Natural killer cell (primary cell): ENCODE measurements at regions not wholly inside any gene's neighbourhood (a gene's known extent, or its start where the extent isn't known, plus 50 kb on each side); places are given as distances from the start of the nearest gene placed in this dataset.

Experiments used
- ATAC-seq, 3 donors: fragments of 150-1000 bp in 2 of 3; fragments of 200-7000 bp in 1 of 3; cut with Tn5 transposase; 1 replicate in 1 of 3; 2 replicates in 2 of 3; pipeline ENCODE4 v1.10.0; 2021; ENCODE audit warnings: mild to moderate bottlenecking in 2 of 3, moderate library complexity in 2 of 3
- DNase-seq, 2 donors: peaks; one replicate each; pipeline versions ENCODE4 v3.0.0 to v3.0.0-alpha.2; 2013 to 2021; ENCODE audit warnings: mixed read lengths in 1 of 2
- H3K27ac ChIP-seq: one replicate; pipeline ENCODE4 v1.5.1; 2013; ENCODE audit warnings: mild to moderate bottlenecking, low read length
- H3K27me3 ChIP-seq: one replicate; pipeline ENCODE4 v1.6.1; 2013; ENCODE audit warnings: low read length; ENCODE audit not compliant: control insufficient read depth, insufficient read depth
- H3K36me3 ChIP-seq: one replicate; pipeline ENCODE4 v1.6.1; 2013; ENCODE audit warnings: low read length; ENCODE audit not compliant: control insufficient read depth, insufficient read depth
- H3K4me1 ChIP-seq: one replicate; pipeline ENCODE4 v1.6.1; 2013; ENCODE audit warnings: low read length; ENCODE audit not compliant: control insufficient read depth, insufficient read depth
- H3K4me3 ChIP-seq: one replicate; pipeline ENCODE4 v1.5.1; 2013; ENCODE audit warnings: low read length
- H3K9me3 ChIP-seq: one replicate; pipeline ENCODE4 v1.6.1; 2013; ENCODE audit warnings: low read length; ENCODE audit not compliant: control insufficient read depth, insufficient read depth
- H3K27ac Mint-ChIP-seq, 2 donors: one replicate each; pipeline ENCODE4 v1.8.0; 2022; ENCODE audit warnings: mild to moderate bottlenecking in 2 of 2, mixed read lengths in 2 of 2, moderate library complexity in 1 of 2
- H3K27me3 Mint-ChIP-seq, 2 donors: one replicate each; pipeline ENCODE4 v1.8.0; 2022; ENCODE audit warnings: low read depth in 2 of 2, mixed read lengths in 2 of 2
- H3K36me3 Mint-ChIP-seq: one replicate; pipeline ENCODE4 v1.8.0; 2022; ENCODE audit warnings: mixed read lengths
- H3K4me1 Mint-ChIP-seq, 2 donors: one replicate each; pipeline ENCODE4 v1.8.0; 2022; ENCODE audit warnings: mixed read lengths in 2 of 2
- H3K4me3 Mint-ChIP-seq: one replicate; pipeline ENCODE4 v1.8.0; 2022; ENCODE audit warnings: mild to moderate bottlenecking, moderate library complexity, mixed read lengths
- H3K9me3 Mint-ChIP-seq, 2 donors: one replicate each; pipeline ENCODE4 v1.8.0; 2022; ENCODE audit warnings: mixed read lengths in 2 of 2
- WGBS: methylation state at CpG from one replicate; pipeline ENCODE4 v1.1.7; 2013; ENCODE audit warnings: missing lambda C conversion rate; ENCODE audit not compliant: insufficient coverage; 5-methylcytosine and 5-hydroxymethylcytosine counted together
- intact Hi-C: fragments of 100-400 bp; cut with micrococcal nuclease; formaldehyde crosslinking; loops from one replicate; pipeline ENCODE4 v1.14.2; 2022
- TF ChIP-seq, protein P1 (sequence below): fragments of 200-600 bp; IDR thresholded peaks from one replicate; pipeline ENCODE4 v1.8.0; 2022; ENCODE audit warnings: antibody characterized with exemption

DNA sequence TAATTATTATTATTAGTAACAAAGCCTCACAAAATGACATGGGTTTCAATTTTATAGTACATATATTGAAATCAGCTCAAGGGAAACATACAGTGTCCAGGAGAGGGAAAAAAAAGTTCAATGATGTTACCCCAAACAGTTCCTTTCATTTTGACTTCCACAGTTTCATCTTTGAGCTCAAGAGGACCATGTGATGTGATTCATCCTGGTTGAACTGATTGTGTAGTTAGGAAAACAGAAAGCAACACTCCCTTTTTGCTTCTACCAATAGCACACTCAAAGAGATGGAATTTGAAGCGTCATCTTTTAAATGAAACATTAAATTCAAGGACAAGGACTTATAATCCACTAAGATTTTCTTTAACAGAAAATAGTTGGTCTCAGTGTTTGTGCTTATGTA lies 461.0 kb downstream of the FOXG1 start:
- Histone ChIP-seq H3K27ac (no peak overlapping the region), H3K9me3 (no peaks in the 10 kb centered on the region), H3K4me3 (no peak overlapping the region), H3K27me3 (no peaks in the 10 kb centered on the region), H3K4me1 (no peaks in the 10 kb centered on the region), H3K36me3 (no peaks in the 10 kb centered on the region)
- no peaks in the 10 kb centered on the region for H3K4me1 Mint-ChIP-seq
- H3K36me3 Mint-ChIP-seq: peaks cover 8% of the 10 kb centered on the region
- DNase-seq: no peak
- no CpG with 5 or more reads among the region's 1 CpG for WGBS
- TF ChIP-seq, protein P1, sequence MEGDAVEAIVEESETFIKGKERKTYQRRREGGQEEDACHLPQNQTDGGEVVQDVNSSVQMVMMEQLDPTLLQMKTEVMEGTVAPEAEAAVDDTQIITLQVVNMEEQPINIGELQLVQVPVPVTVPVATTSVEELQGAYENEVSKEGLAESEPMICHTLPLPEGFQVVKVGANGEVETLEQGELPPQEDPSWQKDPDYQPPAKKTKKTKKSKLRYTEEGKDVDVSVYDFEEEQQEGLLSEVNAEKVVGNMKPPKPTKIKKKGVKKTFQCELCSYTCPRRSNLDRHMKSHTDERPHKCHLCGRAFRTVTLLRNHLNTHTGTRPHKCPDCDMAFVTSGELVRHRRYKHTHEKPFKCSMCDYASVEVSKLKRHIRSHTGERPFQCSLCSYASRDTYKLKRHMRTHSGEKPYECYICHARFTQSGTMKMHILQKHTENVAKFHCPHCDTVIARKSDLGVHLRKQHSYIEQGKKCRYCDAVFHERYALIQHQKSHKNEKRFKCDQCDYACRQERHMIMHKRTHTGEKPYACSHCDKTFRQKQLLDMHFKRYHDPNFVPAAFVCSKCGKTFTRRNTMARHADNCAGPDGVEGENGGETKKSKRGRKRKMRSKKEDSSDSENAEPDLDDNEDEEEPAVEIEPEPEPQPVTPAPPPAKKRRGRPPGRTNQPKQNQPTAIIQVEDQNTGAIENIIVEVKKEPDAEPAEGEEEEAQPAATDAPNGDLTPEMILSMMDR: no peak
- no peaks in the 10 kb centered on the region for H3K27me3 Mint-ChIP-seq
- no peak overlapping the region for H3K4me3 Mint-ChIP-seq
- H3K9me3 Mint-ChIP-seq: peaks cover 0 to 3% of the 10 kb centered on the region in 2 donors
- intact Hi-C loops: no loop called here
- no peak for ATAC-seq
- H3K27ac Mint-ChIP-seq: no peak overlapping the region

DNA sequence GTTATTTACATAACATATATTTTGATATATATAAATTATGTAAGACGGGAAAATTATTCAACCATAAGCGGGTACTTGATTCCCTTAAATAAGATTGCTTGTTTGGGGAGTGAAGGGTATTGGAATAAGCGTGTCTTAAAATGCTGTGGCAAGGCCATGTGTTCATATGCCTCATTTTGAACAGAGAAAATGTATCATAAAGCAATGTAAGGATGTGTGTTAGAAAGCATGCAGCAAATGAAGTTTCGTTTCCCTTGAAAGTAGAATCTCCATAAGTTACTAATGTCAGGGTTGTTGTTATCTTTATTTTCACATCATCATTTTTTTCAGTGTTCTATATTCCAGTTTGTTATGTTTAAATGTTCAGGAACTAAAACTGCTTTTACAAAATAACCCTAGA lies 465.6 kb downstream of the FOXG1 start:
- no peaks in the 10 kb centered on the region for H3K9me3 ChIP-seq
- H3K9me3 Mint-ChIP-seq: peaks cover 2 to 5% of the 10 kb centered on the region in 2 donors
- H3K4me3 Mint-ChIP-seq: no peak overlapping the region
- H3K4me3 ChIP-seq: no peak overlapping the region
- no peaks in the 10 kb centered on the region for H3K27me3 Mint-ChIP-seq
- 83% methylated on average over 2 of the region's 4 CpGs for WGBS
- no peaks in the 10 kb centered on the region for H3K4me1 ChIP-seq
- H3K27me3 ChIP-seq: no peaks in the 10 kb centered on the region
- no peak overlapping the region for H3K27ac ChIP-seq
- no peaks in the 10 kb centered on the region for H3K36me3 ChIP-seq
- intact Hi-C loops: no loop called here
- H3K27ac Mint-ChIP-seq: no peak overlapping the region
- TF ChIP-seq, protein P1: no peak
- no peak for ATAC-seq
- no peak for DNase-seq
- no peaks in the 10 kb centered on the region for H3K4me1 Mint-ChIP-seq
- H3K36me3 Mint-ChIP-seq: no peaks in the 10 kb centered on the region

DNA sequence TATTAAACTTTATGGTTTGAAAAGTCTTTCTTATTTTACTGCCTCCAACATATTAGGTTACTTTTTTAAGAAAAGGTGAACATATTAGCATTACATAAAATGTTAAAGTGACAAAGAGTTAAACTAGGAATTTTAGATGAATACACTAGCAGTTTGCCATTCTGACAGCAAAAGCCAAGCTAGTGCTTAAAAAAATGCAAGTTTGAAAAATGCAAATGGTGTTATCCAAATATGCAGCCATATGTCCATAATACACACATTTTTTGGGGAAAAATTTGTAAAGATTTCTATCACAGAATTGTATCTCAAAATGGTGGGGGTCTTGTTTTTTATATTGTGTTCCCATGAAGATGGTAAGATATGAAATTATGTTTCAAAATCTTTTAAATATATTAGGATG lies 466.1 kb downstream of the FOXG1 start:
- H3K9me3 Mint-ChIP-seq: peaks cover 4 to 8% of the 10 kb centered on the region in 2 donors
- H3K4me1 Mint-ChIP-seq: no peaks in the 10 kb centered on the region
- H3K36me3 Mint-ChIP-seq: no peaks in the 10 kb centered on the region
- TF ChIP-seq, protein P1: no peak
- H3K4me1 ChIP-seq: no peaks in the 10 kb centered on the region
- no peaks in the 10 kb centered on the region for H3K27me3 ChIP-seq
- H3K27me3 Mint-ChIP-seq: no peaks in the 10 kb centered on the region
- no peak overlapping the region for H3K27ac ChIP-seq
- H3K4me3 Mint-ChIP-seq: no peak overlapping the region
- ATAC-seq (no peak), DNase-seq (no peak)
- no peak overlapping the region for H3K27ac Mint-ChIP-seq
- H3K4me3 ChIP-seq: no peak overlapping the region
- no peaks in the 10 kb centered on the region for H3K36me3 ChIP-seq
- no peaks in the 10 kb centered on the region for H3K9me3 ChIP-seq
- intact Hi-C loops: no loop called here

DNA sequence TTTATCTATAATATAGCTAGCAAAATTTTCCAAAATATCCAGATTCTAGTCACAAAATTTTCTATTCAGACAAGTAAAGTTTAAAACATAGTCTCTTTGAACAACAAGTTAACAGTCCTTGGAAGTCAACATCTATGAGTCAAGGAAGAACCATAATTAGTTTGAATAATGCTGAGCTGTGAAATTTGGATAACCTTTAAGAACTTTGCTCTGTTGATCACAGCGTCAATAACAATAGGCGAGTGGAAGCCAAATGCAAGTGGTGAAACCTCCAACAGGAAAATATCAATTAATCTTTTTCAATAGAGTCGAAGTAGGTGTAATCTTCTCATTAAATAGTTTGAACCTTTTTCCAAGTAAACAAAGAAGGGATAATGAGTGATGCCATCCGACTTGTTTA lies 466.6 kb downstream of the FOXG1 start:
- intact Hi-C loops: no loop called here
- Mint-ChIP-seq H3K9me3 (peaks cover 4 to 8% of the 10 kb centered on the region in 2 donors), H3K4me3 (no peak overlapping the region), H3K4me1 (no peaks in the 10 kb centered on the region), H3K27ac (no peak overlapping the region), H3K36me3 (no peaks in the 10 kb centered on the region), H3K27me3 (no peaks in the 10 kb centered on the region)
- no peaks in the 10 kb centered on the region for H3K9me3 ChIP-seq
- H3K4me1 ChIP-seq: no peaks in the 10 kb centered on the region
- ATAC-seq: no peak
- no peaks in the 10 kb centered on the region for H3K36me3 ChIP-seq
- DNase-seq: no peak
- H3K27me3 ChIP-seq: no peaks in the 10 kb centered on the region
- WGBS: 40% methylated on average over 1 of the region's 4 CpGs
- H3K4me3 ChIP-seq: no peak overlapping the region
- H3K27ac ChIP-seq: no peak overlapping the region
- TF ChIP-seq, protein P1: no peak
